HG02884 (cell line): ENCODE measurements at regions not wholly inside any gene's neighbourhood (a gene's known extent, or its start where the extent isn't known, plus 50 kb on each side); places are given as distances from the start of the nearest gene placed in this dataset.
"Not testable (repeated sequence)": the region's sequence is repeated elsewhere in the genome, so short reads cannot be mapped to it uniquely, and the experiment has no call there.

Experiments used
- ATAC-seq: cut with Tn5 transposase; IDR thresholded peaks from one replicate; pipeline ENCODE4 v1.9.1; 2021; ENCODE audit warnings: mild to moderate bottlenecking, moderate library complexity; ENCODE audit not compliant: unreplicated experiment

DNA sequence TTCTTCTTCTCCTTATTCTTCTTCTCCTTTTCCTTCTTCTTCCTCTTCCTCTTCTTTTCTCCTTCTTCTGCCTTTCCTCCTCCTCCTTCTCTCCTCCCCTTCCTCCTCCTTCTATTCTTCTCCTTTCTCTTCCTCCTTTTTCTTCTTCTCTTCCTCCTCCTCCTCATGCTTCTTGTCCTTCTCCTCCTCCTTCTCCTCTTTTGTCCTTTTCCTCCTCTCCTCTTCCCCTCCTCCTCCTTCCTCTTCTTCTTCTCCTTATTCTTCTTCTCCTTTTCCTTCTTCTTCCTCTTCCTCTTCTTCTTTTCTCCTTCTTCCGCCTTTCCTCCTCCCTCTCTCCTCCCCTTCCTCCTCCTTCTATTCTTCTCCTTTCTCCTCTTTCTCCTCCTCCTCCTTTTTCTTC is 1258.2 kb downstream of the TYW1 start:
- not testable (repeated sequence) for ATAC-seq

GRCh38 chr7:68256295-68256694 is 1259.7 kb downstream of the TYW1 start:
- ATAC-seq: no peak

DNA sequence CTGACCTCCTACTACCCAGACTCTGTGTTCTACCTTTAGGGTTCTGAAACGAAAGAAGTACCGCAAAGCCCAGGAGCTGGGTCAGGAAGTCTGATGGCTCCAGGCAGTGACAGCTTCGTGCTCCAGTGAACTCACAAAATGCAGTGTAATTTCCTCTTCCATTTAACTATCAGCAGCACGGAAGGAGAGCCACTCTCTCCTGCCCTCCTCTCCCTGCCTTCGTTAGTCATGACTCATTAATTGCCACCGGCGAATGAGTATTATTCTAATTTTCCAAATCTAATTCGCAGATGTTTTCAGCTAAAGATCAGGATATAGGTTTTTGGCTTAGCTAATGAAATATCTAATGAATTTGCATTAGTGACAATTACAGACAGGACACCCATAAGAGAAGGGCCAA is 1262.0 kb downstream of the TYW1 start:
- no peak for ATAC-seq

GRCh38 chr7:68265258-68265657 is 1268.6 kb downstream of the TYW1 start:
- ATAC-seq: no peak

DNA sequence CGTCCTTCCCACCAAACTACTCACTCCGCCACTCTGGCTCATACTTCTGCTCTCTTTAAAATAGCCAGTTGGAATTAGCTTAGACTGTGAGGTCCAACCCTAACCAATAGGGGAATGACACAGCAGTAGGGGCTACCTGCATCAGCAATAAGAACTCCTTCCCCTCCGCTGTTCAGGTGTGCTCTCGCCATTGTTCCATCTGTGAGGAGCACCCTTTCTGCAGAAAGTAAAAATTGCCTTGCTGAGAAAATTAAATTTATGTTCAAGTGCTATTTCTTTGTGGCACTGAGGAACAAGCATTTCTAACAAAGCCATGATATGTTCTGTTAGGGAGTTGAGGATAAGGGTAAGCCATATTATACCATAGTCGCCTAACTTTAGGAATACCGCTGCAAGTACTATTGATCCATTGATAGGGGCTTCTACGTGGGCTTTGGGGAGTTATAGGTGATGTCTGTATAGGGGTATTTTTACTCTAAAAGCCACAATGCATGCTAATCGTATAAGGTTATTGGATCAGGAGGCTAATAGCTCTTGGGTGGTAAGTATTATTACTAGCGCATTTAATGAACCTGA is 1269.5 kb downstream of the TYW1 start:
- no peak for ATAC-seq

- no peak for ATAC-seq
Measured at GRCh38 chr7:68267486-68267885, 1270.9 kb downstream of the TYW1 start.

GRCh38 chr7:68269405-68269804 is 1272.8 kb downstream of the TYW1 start:
- no peak for ATAC-seq

DNA sequence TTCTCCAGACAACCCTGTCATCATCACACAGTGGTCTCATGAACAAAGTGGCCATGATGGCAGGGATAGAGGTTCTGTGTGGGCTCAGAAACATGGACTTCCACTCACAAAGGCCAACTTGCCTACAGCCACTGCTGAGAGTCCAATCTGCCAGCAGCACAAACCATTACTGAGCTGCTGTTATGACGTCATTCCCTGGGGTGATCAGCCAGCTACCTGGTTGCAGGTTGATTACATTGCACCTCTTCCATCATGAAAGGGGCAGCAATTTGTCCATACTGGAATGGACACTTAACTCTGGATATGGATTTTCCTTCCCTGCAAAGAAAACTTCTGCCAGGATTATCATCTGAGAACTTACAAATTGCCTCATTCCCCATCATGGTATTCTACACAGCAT is 1275.9 kb downstream of the TYW1 start:
- ATAC-seq: no peak

DNA sequence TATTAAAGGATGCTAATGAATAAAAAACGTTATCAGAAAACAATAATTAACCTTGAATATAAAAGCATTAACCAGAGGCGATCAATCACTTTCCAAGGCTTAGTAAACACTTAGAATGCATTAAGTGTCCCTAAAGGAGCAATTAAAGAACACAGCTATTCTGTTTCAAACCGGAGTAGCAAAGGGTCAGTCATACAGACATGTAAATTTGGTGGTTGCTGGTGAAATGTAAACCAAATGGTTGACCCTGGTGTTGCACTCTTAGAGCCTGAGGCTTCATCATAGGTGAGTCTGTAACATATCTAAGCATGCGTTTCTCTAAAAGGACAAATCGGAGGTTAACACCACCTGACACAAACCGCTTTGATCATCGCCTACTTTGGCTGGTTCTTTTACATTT is 1280.1 kb downstream of the TYW1 start:
- ATAC-seq: no peak

DNA sequence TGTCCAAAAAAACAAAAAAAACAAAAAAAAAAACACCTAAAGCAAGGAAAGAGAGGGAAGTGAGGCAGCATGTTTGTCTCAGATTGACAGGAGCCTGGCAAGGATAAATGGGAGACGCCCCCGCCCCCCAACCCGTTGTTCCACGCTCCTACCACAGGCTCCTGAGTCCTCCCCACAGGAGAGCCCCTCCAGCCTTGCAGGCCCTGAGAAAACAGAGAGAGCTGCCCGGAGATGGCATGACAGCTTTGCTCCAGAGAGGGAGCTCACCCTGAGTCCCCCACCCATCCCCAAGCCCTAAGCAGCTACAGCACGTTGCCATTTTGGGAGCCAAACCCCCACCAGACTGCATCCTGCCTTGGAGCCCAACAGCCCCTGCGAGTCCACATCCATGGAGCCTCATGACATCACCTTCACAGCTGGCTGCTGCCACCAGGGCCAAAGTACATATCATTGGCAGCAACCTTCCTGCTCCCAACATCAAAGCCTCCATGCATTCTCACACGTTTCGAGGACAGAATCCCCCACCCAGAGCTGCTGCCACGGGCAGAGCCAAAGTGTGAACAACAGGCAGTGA is 1283.3 kb downstream of the TYW1 start:
- no peak for ATAC-seq

DNA sequence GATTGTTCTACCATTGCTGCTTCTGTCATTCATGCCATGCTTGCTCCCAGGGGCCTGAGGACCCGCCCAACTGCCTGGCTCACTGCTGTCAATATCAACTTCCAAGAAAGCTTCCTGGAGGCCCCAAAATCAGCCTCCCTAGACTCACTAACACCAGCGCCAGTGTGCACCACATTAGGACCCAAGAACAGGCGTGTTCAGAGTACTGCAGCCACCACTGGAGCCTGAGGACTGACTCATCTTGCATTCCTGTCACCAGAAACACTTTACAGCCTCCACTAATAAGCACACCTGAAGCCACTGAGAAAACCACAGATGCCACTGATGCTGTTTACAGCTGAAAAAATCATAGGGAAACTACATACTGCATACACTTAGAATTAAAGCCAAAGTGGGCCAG is 1284.3 kb downstream of the TYW1 start:
- no peak for ATAC-seq

GRCh38 chr7:68288144-68288593 is 1291.5 kb downstream of the TYW1 start:
- ATAC-seq: no peak

- ATAC-seq: no peak
Measured at GRCh38 chr7:68291710-68292109, 1295.1 kb downstream of the TYW1 start.

DNA sequence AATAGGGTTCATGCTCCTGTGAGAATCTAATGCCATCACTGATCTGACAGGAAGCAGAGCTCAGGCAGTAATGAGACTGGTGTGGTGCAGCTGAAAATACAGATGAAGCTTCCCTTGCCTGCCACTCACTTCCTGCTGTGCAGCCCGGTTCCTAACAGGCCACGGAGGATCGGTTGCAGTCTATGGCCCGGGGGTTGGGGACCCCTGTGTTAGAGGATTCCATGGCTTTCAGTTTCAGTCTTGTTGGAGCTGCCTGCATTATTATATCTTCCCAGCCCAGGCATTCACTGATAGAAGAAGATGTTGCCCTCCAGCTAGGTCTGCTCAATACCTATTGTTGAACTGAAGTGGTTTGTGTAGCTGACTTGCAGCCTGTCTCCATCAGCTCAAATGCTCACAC is 1298.8 kb downstream of the TYW1 start:
- ATAC-seq: no peak

DNA sequence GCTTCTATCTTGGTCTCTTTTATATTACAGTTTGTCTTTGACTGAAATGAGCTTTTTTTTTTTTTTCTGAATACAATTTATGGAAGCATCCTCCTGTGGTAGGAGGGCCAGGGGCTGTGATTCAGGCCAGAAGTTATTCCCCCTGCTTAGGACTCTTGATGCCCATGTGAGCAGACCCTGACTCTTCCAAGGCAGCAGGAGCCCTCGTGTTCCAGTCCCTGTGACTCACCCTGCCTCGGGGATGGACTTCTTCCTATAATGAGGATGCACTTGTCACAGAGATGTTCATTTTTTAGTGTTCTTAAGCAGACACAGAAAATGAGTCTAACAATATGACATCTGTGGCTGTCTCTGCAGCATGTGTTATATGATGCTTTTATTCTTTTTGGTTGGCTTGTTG is 1293.7 kb upstream of the AUTS2 start:
- no peak for ATAC-seq

- ATAC-seq: no peak
Measured at GRCh38 chr7:68306692-68307107, 1291.6 kb upstream of the AUTS2 start.

GRCh38 chr7:68309271-68309670 is 1289.0 kb upstream of the AUTS2 start:
- no peak for ATAC-seq

DNA sequence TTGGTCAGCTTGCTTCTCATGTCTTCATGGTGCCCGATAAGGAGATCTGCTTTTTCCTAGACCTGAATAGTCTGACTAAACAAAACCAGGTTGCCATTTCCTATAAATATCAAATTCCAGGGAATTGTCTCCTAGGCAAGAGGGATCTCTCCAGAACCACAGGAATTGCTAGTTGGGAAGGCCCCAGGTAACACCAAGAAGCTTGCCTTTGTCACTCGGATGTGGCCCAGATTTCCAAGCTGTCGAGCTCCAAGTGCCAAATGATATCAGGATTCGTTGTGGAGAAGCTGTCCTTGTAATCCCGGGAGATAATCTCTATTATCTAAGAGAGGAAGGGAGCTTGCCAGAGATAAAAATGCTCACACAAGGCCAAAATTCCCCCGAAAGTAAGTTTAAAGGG is 1288.5 kb upstream of the AUTS2 start:
- ATAC-seq: no peak

GRCh38 chr7:68311958-68312357 is 1286.3 kb upstream of the AUTS2 start:
- no peak for ATAC-seq

GRCh38 chr7:68313806-68314205 is 1284.5 kb upstream of the AUTS2 start:
- ATAC-seq: no peak

DNA sequence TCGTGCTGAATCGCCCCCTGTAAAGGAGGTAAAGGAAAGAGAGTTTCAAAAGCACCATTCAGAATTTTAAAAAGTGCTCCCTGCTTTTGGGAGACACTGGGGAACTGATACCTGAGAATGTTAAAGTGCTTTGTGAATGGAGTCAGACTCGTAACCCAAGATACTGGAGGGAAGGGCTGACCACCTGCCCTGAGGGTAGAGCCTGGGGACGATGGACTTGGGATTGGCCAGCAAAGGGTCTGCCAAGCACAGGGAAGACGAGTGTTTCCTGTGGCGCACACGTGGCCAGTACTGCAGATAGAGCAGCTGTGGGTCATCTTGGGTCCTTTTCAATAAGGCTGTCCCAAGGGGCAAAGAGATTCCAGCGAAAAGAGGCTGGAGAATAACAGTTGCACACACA is 1284.1 kb upstream of the AUTS2 start:
- no peak for ATAC-seq

GRCh38 chr7:68317476-68317875 is 1280.8 kb upstream of the AUTS2 start:
- ATAC-seq: no peak

GRCh38 chr7:68319061-68319460 is 1279.2 kb upstream of the AUTS2 start:
- no peak for ATAC-seq
